Esophagus squamous epithelium (tissue), 5 donors: ENCODE measurements at regions not wholly inside any gene's neighbourhood (a gene's known extent, or its start where the extent isn't known, plus 50 kb on each side); places are given as distances from the start of the nearest gene placed in this dataset.

Source experiments
- DNase-seq: peaks from one replicate; lab custom pipeline; 2025; lab: John Stamatoyannopoulos, UW
- H3K27ac ChIP-seq, 4 donors: fragments of 200-600 bp; sonication (generic); one replicate each; pipeline ENCODE4 v1.5.1; 2016 to 2019; ENCODE audit warnings: mild to moderate bottlenecking in 1 of 4
- H3K27me3 ChIP-seq, 4 donors: fragments of 200-600 bp; sonication (generic); 1 replicate in 3 of 4; 2 replicates in 1 of 4; pipeline versions ENCODE4 v1.5.1 to v1.6.0; 2017 to 2021; ENCODE audit warnings: antibody characterized with exemption in 1 of 4
- H3K36me3 ChIP-seq, 3 donors: fragments of 200-600 bp; sonication (generic); one replicate each; pipeline ENCODE4 v1.5.1; 2016 to 2019
- H3K4me1 ChIP-seq, 3 donors: fragments of 200-600 bp; sonication (generic); one replicate each; pipeline ENCODE4 v1.5.1; 2017 to 2019
- H3K4me3 ChIP-seq, 4 donors: fragments of 200-600 bp; sonication (generic); 1 replicate in 3 of 4; 2 replicates in 1 of 4; pipeline ENCODE4 v1.5.1; 2016 to 2019; ENCODE audit warnings: mild to moderate bottlenecking in 2 of 4, moderate library complexity in 1 of 4
- H3K9me3 ChIP-seq, 3 donors: fragments of 200-600 bp; sonication (generic); one replicate each; pipeline ENCODE4 v1.5.1; 2016 to 2019
- CTCF ChIP-seq, 6 experiments: fragments of 450-650 bp in 4 of 6; fragments of 200-600 bp in 2 of 6; sonication (generic) in 2 of 6; IDR thresholded peaks; one replicate each; pipeline ENCODE4 v1.5.1; 2016 to 2019; ENCODE audit warnings: antibody characterized with exemption in 6 of 6, mild to moderate bottlenecking in 4 of 6, moderate library complexity in 4 of 6
- POLR2A ChIP-seq, 4 donors: fragments of 450-650 bp; IDR thresholded peaks; one replicate each; pipeline ENCODE4 v1.6.1; 2017; ENCODE audit warnings: antibody characterized with exemption in 4 of 4, mild to moderate bottlenecking in 4 of 4, moderate library complexity in 3 of 4
- WGBS, 2 donors: methylation state at CpG; one replicate each; pipeline ENCODE4 v1.1.5; 2018; 5-methylcytosine and 5-hydroxymethylcytosine counted together
- intact Hi-C: fragments of 100-400 bp; cut with DNase I; formaldehyde crosslinking; loops from one replicate; pipeline ENCODE4 v1.15.0; 2022
- donor health status: DM: yes; HTN: yes; CAD: no.

- H3K4me1 ChIP-seq, result no peaks in the 10 kb centered on the region
- no peaks in the 10 kb centered on the region for H3K27me3 ChIP-seq
- H3K4me3 ChIP-seq, result no peak overlapping the region
- no peak overlapping the region for H3K27ac ChIP-seq
- H3K9me3 ChIP-seq, result no peaks in the 10 kb centered on the region
- intact Hi-C loops, result no loop called here
- no peaks in the 10 kb centered on the region for H3K36me3 ChIP-seq
- WGBS, 2 donors, result 68 to 84% methylated on average over 6 of the region's 6 CpGs
- no peak for TF ChIP-seq CTCF (IDR thresholded peaks at IDR 0.05)
- no peak for TF ChIP-seq POLR2A (IDR thresholded peaks at IDR 0.05)
- no peak for DNase-seq
Measured at GRCh38 chr7:45984386-45985295, 63.6 kb upstream of the IGFBP3 start.

GRCh38 chr7:45983720-45984255 is 62.7 kb upstream of the IGFBP3 start:
- no peaks in the 10 kb centered on the region for H3K9me3 ChIP-seq
- TF ChIP-seq CTCF (IDR thresholded peaks at IDR 0.05), result no peak
- TF ChIP-seq POLR2A (IDR thresholded peaks at IDR 0.05), result no peak
- peaks cover under 1 to 7% (median 3%) of the 10 kb centered on the region in 3 donors for H3K4me1 ChIP-seq
- intact Hi-C loops, result no loop called here
- no peak for DNase-seq
- H3K27me3 ChIP-seq, result no peaks in the 10 kb centered on the region
- no peak overlapping the region for H3K4me3 ChIP-seq
- H3K36me3 ChIP-seq, result no peaks in the 10 kb centered on the region
- WGBS, 2 donors, result 67 to 78% methylated on average over 4 to 6 of the region's 6 CpGs
- no peak overlapping the region for H3K27ac ChIP-seq

GRCh38 chr7:45982907-45983719 is 62.0 kb upstream of the IGFBP3 start:
- H3K27ac ChIP-seq, result no peak overlapping the region
- no peaks in the 10 kb centered on the region for H3K9me3 ChIP-seq
- H3K36me3 ChIP-seq, result no peaks in the 10 kb centered on the region
- 85% methylated on average over 9 to 11 of the region's 11 CpGs for WGBS, 2 donors
- DNase-seq, result no peak
- H3K4me3 ChIP-seq, result no peak overlapping the region
- TF ChIP-seq POLR2A (IDR thresholded peaks at IDR 0.05) (no peak), CTCF (IDR thresholded peaks at IDR 0.05) (no peak)
- intact Hi-C loops, result no loop called here
- H3K27me3 ChIP-seq, result no peaks in the 10 kb centered on the region
- peaks cover 6 to 14% (median 7%) of the 10 kb centered on the region in 3 donors for H3K4me1 ChIP-seq

- WGBS, 2 donors, result 71 to 72% methylated on average over 2 of the region's 2 CpGs
- Histone ChIP-seq H3K36me3 (no peaks in the 10 kb centered on the region), H3K4me1 (peaks cover 9 to 24% (median 12%) of the 10 kb centered on the region in 3 donors), H3K27me3 (no peaks in the 10 kb centered on the region), H3K9me3 (no peaks in the 10 kb centered on the region), H3K4me3 (no peak overlapping the region), H3K27ac (no peak overlapping the region)
- no peak for DNase-seq
- intact Hi-C loops, result no loop called here
- TF ChIP-seq CTCF (IDR thresholded peaks at IDR 0.05) (no peak), POLR2A (IDR thresholded peaks at IDR 0.05) (no peak)
Measured at GRCh38 chr7:45982132-45982531, 61.1 kb upstream of the IGFBP3 start.
